GM19351 (cell line): ENCODE measurements at regions not wholly inside any gene's neighbourhood (a gene's known extent, or its start where the extent isn't known, plus 50 kb on each side); places are given as distances from the start of the nearest gene placed in this dataset.

Source experiments
- ATAC-seq: cut with Tn5 transposase; IDR thresholded peaks from one replicate; pipeline ENCODE4 v1.9.1; 2021; ENCODE audit warnings: mild to moderate bottlenecking, moderate library complexity; ENCODE audit not compliant: unreplicated experiment

DNA sequence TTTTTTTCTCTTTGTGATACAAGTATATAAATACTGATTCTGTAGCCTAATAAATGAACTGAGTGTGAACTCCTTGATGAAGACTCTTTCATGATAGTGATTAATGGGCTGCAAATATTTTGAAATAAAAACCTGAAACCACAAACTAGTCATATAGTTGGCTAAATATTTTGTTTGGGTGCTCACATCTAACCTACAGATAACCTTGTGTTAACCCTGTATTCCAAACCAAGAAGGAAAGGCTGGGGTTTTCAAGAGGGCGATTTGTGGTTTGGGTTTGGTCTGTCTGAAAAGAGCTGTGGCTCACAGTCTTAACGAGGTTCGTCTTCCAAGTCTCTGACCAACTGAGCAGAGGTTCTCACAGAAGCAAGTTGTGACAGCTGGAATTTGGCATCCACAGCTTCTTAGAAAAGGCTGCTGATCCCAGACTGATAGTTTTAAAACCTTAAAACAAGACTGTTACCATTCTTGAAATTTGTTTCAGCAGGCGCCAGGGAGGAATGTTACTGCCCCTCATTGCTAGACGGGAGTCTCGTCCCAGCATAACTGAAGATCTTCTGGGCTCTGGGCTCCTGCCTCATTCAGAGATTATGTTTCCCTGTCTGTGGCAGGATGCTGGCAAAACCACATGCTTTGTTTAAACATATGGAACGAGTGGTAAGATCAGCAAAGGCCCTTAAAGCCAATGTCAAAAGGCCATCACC is 736.4 kb upstream of the MARCKS start:
- no peak for ATAC-seq

DNA sequence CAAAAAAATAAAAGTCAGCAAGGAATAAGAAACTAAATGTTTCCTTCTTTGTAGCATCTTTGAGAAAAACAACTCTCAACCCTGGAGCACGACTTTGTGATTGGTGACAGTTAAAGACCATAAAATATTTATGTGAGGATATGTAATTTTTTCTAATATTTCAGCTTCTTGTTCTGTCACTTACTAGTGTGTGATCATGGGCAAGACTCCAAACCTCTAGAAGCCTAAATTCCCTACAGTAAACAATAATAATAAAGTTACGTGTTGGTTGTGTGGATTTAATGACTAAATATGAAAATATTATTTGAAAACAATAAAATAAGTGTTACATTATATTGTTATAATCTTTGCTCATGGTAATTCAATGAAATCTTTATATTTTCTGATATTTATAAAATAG is 735.6 kb upstream of the MARCKS start:
- no peak for ATAC-seq

DNA sequence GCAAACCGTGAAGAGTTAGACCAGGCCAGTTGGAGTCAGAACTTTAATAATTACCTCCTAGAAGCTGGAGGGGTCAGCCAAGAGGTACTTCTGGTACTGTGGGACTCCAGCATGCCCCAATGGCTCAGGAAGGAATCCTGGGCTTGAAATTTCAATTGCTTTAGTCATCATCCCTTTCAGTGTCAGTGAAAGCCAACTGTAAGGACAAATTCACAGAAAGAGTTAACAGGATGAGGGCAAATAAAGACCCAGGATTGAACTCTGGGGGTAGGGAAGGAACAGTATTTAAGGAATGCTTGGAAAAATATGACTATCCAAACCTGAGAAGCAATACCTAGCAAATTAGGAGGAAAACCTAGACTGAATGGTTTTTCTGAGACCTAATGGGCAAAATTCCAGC is 735.1 kb upstream of the MARCKS start:
- no peak for ATAC-seq

DNA sequence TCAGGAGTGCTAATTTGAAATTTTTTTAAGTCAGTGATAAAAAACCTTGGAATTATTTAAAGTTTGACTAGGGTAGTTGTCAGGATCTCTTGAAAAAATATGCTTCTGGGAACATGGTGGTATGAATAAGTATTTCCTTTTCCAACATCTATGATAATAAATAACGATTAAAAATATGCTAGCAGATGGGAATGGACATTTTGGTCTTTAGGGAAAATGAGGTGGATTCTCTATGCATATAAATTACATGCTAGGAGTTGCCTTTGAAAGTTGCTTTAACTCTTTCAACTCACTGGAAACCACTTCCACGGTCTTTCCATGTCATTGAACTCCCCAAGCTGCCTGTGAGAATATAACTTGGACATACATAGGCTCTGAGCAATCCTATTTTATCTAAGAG is 731.5 kb upstream of the MARCKS start:
- ATAC-seq, result no peak

DNA sequence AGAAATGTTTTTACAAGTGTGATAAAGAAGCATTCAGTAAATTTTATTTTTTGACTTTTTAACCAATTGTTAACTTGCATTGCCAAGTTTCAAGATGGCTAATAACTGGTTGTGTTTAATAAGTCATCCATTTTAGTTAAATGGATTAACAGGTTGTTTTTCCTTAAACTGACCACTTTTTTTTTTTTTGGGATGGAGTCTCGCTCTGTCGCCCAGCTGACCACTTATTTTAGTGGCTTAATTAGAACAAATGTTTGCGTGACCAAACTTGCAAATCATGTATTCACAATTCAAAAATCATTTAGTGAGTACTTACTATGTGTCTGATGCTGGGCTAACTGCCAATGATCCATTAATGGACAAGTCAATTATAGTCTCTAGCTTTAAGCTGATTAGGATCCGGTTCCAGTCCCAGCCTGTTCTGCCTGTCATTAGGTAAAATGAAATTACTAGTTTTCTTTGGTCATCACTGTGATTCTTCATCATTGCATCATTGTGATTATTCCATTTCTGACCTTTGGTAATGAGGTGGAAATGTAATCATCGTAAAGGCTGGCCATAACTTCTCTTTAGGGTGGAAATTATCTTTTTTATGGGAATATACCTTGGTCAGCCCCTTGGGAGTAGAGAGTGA is 729.2 kb upstream of the MARCKS start:
- ATAC-seq, result no peak

DNA sequence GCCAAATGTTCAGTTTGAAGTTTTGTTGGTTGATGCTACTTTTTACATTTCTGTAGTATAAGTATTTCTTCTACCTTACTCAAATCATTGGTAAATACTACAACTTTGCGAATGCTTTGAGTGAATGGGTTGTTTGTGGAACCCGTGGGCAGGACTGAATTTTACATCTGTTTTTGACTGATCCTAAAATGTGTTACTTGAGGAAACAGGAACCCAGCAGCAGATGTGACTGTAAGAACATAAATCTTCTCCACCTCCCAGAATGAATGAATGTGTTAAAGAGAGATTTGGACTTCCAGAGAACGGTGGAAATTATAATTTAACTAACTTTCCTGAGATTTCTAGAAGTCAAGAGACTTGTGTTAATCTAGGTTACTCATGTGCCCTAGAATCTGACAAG is 728.5 kb upstream of the MARCKS start:
- ATAC-seq, result no peak

DNA sequence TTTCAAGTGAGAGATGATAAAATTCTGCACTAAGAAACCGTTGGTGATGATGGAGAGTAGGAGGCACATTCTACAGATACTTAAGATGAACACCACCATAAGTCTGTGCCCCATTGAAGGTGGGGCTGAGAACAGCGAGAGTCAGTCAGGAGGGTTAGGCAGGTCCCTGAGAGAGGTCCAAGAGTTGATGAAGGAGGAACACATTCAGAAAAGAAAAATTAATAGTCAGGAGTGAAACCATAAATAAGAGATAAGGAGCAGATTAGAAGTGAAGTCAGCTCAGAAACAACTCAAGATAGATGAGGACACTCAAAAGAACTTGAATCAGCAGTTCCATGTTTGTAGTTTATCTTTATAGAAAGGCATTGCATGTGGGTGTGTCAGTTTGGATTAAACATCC is 727.2 kb upstream of the MARCKS start:
- ATAC-seq, result no peak

DNA sequence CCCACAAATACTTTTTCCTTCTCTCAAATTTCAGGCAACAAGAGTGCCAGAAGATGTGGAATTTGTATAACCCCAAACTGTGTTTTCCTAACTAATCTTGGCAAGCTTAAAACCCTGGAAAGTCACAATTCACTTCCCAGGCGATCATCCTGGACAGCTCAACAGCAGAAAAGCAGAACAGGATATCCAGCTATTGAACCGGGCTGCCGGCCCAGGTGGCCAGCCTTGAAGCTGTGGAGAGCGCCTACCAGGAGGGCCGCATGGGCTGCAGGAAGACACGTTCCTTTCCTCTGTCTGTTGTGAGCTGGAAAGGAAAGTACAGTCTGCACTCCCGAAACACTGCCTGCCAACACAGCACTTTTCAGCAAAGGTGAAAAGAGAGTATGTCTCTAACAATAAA is 719.7 kb upstream of the MARCKS start:
- ATAC-seq, result no peak

DNA sequence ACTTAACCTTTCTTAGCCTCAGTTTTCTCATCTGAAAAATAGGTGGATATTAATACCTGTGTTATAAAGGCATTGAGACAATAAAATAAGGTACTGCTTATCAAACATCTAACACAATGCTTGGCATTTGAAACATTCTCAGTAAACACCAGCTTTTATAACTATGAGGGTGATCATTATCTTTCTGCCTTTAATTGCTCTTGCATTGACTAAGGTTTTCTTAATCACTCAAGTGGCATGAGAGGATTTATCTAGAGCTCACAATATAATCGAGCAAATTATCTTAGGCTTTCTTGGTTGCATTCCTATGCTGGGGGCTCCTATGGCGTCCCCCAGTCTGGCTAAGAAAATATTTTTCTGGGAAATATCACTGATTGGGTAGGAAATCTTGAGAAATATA is 716.4 kb upstream of the MARCKS start:
- ATAC-seq, result no peak

DNA sequence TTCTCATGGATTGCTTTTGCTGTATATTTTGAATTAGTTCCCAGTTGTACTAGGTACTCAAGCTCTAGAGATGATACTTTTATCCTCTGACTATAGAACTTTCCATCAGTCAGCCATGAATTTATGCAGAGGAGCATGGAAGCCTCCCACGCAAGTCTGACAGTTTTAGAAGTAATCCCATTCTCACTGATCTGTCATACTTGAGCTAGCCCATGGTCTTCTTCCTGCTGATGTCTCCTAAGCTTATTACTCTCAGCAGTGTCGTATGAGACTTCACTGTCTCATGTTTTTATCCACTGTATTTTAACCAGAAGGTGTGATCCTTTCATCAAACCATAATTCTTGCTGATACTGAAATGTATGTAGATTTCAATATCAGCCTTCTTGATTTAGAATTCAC is 715.2 kb upstream of the MARCKS start:
- ATAC-seq, result no peak

DNA sequence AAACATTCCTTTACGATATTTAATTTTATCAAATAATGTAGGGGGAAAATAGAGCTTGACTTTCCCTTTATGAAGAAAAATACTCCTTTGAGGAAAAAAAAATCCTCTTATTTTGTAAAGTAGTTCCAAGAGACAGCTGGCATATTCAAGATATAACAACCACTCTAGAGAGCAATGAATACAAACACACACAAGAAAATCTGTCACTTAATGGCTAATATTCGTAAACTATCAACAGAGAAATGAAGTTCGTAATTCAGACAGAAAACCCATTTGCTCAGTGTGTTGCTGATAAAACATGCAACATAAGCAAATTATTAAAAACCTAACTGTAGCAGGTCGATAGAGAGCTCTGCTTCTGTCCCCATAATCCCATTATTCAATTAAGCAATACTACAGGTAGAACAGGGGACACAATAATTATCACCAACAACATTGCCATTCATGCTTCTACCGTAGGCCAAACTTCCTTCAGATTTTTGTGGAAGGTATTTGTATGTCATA is 714.4 kb upstream of the MARCKS start:
- no peak for ATAC-seq

DNA sequence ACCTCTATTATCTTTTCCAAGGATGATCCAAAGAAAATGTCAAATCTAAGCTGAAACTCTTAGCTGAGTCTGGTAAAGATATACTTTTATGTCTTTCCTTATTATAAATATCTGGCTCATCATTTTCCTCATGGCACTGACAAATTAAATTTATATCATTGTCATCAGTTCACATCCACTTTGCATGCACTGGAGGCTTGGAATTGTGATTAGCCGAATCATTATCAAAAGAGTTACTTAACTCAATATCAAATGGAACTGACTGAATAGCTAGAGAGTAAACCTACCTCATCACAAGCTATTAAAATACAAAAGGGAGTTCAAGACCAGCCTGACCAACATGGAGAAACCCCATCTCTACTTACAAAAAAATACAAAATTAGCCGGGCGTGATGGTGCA is 713.9 kb upstream of the MARCKS start:
- ATAC-seq, result no peak

DNA sequence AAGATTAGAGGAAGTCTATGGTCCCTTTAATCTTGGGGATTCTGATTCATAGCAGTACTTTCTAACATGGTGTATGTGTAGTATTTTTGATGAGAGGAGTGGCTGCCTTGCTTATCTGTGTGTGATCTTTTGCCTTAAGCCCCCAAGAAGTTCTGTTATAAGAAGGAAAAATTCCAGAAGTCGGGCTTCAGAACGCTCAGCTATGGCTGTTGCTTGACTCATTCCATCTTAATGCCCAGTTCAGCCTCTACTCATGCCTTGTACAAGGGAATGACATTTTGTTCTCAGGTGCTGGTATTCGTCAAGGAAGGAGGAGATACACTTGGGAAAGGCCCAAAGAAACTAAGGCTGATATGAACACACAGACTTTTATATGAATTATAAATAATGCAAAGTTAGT is 713.0 kb upstream of the MARCKS start:
- ATAC-seq, result no peak

DNA sequence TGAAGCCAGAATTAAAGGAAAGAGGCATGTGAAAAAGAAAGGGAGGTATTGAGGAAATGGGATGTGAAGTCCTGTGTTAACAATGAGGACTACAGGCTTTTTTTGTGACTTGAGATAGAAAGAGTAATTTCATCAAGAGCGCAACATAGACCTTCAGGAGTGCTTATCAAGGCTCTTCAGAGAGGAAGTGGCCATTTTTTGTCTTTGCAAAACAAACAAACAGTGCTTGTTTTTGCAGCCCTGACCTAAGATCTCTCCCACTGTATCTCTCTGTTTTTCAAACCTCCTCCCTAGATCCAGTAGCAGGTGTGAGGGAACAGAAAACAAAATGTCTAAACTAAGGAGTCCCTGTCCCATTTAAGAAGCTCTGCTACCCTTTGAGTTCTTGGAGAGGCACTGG is 710.3 kb upstream of the MARCKS start:
- no peak for ATAC-seq

DNA sequence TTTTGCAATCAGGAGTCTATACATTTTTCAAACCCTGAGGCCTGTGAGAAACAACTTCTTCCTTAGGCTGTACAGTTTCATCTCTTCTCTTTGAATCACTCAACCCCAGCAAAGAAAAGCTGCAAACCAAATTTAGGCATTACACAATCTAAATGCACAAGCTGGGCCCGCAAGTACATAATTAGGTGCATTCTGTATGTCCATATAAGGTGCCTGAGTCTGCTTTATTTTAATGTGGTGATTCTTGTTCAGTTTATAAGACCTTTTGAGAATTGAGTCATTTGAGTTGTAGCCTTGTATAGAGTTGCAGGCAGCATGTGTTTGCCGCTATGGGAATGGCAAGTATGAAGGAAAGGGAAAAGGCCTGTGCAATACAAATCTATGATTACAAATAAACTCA is 709.6 kb upstream of the MARCKS start:
- no peak for ATAC-seq

DNA sequence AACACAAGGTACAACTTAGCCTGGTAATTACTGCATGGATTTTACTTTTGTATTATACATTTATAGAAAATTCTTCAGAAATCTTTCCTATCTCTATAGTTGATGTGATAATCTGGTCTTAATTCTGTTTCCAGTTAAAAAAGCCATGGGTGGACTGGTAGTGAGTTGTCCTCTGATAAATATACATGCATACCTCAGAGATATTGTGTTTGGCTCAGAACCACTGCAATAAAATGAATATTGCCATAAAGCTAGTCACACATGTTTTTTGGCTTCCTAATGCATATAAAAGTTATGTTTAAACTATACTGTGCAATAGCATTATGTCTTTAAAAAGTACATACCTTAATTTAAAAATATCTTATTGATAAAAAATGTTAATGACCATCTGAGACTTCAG is 708.6 kb upstream of the MARCKS start:
- no peak for ATAC-seq

DNA sequence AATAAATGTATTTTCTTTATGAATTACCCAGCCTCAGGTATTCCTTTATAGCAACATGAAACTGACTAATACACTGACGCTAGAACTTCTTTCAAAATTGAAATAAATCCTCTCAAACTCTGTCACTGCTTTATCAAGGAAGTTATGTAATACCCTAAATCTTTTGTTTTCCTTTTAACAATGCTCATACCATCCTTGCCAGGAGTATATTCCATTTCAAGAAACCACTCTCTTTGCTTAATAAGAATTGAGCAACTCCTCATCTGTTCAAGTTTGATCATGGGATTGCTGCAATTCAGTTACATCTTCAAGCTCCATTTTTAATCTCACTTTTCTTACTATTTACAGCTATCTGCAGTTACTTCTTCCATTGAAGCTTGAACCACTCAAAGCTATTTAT is 707.6 kb upstream of the MARCKS start:
- no peak for ATAC-seq

DNA sequence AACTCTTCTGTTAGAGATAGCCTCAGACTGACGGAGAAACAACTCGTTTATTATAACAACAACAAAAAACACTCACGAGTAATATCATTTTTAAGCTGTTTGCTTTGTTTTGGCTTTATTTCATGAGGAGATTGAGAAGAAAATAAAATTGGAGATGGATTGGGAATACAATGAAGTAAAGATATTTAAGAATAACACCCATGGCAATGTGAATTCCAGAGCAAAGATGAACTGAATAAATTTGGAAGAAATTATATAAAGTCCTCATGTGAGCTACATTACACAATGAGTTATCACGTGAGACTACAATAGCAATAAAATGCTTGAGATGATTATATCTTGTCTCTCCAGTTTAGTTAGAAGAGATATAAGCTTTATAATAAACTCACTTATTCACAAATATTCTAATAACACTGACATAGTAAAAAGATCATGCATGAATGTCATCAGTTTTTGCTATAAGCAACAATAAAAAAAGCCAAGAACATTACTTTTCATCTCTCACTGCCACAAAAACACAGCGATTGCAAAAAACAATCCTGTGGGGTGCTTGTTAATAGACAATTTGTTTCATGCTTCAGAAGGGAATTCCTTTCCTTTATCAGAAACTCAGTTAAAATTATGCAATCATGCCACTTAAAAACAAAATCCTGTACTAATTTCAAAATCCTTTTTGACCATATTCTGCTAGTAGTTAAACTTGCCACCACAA is 696.7 kb upstream of the MARCKS start:
- ATAC-seq, result no peak

DNA sequence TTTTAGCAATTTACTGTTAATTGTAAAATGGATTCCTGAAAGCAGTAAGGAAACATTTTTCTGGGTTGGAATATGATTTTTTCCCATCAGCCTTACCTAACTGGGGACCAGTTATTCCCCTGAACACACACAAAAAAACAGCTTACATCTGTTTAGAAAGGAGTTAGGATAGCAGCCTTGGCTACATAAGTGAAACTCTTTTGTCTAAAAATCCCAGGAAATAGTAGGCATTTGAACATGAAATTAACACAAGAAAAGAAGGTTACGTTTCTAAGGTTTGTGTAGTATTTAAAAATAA is 696.2 kb upstream of the MARCKS start:
- no peak for ATAC-seq

DNA sequence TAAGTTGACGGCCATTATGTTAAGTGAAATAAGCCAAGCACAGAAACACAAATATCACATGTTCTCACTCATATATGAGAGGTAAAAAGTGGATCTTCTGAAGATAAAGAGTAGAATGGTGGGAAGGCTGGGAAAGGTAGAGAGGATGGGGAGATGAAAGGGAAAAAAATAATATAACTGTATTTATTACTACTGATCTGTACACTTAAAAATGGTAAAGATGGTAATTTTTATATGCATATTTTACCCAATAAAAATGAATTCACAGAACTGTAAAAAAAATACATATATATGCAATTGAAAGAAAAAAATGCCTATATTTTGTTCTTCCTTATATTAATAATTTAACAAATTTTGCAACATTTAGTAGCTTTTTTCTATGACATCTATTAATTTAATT is 694.4 kb upstream of the MARCKS start:
- ATAC-seq, result no peak

DNA sequence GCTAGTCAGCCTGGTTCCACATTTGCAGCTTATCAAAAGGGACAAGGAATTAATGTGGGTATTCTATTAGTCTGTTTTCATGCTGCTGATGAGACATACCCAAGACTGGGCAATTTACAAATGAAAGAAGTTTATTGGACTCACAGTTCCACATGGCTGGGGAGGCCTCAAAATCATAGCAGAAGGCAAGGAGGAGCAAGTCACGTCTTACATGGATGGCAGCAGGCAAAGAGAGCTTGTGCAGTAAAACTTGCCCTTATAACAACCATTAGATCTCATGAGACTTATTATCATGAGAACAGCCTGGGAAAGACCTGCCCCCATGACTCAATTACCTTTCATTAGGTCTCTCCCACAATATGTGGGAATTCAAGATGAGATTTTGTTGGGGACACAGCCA is 689.1 kb upstream of the MARCKS start:
- ATAC-seq, result no peak

DNA sequence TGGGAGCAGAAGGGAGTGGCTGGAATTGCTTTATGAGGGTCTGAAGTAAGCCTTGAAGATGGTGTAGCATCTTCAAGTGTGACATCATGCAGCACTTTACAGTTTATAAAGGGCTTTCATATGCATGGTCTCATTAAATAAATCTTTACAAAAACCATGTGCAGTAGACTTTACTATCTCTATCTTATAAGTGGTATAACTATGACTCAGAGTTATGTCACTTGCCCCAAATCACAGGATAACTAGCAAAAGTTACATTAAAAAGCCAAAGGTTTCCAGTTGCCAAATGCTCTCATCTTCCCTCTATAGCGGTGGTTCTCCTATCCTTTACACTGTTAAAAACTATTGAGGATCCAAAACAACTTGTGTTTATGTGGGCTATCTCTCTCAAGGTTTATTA is 687.7 kb upstream of the MARCKS start:
- ATAC-seq, result no peak
